Choroid plexus epithelial cell (primary cell): ENCODE measurements at regions not wholly inside any gene's neighbourhood (a gene's known extent, or its start where the extent isn't known, plus 50 kb on each side); places are given as distances from the start of the nearest gene placed in this dataset.
"Not testable (repeated sequence)": the region's sequence is repeated elsewhere in the genome, so short reads cannot be mapped to it uniquely, and the experiment has no call there.

Experiments
- DNase-seq: peaks from one replicate; pipeline ENCODE4 v3.0.0-alpha.2; 2010; ENCODE audit warnings: low read depth
- H3K4me3 ChIP-seq: 2 replicates; pipeline ENCODE4 v1.5.1; 2011; ENCODE audit warnings: low read depth, mild to moderate bottlenecking, control low read depth, low read length, moderate library complexity
- CTCF ChIP-seq: conservative IDR thresholded peaks from 2 replicates; pipeline ENCODE4 v1.5.1; 2011; ENCODE audit warnings: low read depth, mild to moderate bottlenecking, control low read depth, inconsistent platforms, low read length, moderate library complexity

- no peak overlapping the region for H3K4me3 ChIP-seq
- no peak for TF ChIP-seq CTCF
- no peak for DNase-seq
These were observed 472.9 kb upstream of the FSIP2 start for GRCh38 chr2:185265747-185266146.

GRCh38 chr2:185268651-185269050, 470.0 kb upstream of the FSIP2 start:
- DNase-seq = no peak
- no peak for TF ChIP-seq CTCF
- H3K4me3 ChIP-seq = no peak overlapping the region

GRCh38 chr2:185274718-185275484, 463.7 kb upstream of the FSIP2 start:
- TF ChIP-seq CTCF = no peak
- no peak for DNase-seq
- no peak overlapping the region for H3K4me3 ChIP-seq

GRCh38 chr2:185275979-185276378, 462.6 kb upstream of the FSIP2 start:
- not testable (repeated sequence) for DNase-seq, H3K4me3 ChIP-seq

- TF ChIP-seq CTCF = no peak
- no peak for DNase-seq
- no peak overlapping the region for H3K4me3 ChIP-seq
These were observed 459.8 kb upstream of the FSIP2 start for GRCh38 chr2:185278761-185279160.

GRCh38 chr2:185279999-185280398, 458.6 kb upstream of the FSIP2 start:
- TF ChIP-seq CTCF = peak; percentile 55
- DNase-seq = peak; percentile 29
- no peak overlapping the region for H3K4me3 ChIP-seq

- H3K4me3 ChIP-seq = no peak overlapping the region
- no peak for DNase-seq
- TF ChIP-seq CTCF = no peak
These were observed 453.9 kb upstream of the FSIP2 start for GRCh38 chr2:185284696-185285095.

GRCh38 chr2:185290012-185290411, 448.6 kb upstream of the FSIP2 start:
- not testable (repeated sequence) for DNase-seq

More at GRCh38 chr2:185290012-185290411, 448.6 kb upstream of the FSIP2 start:
- not testable (repeated sequence) for H3K4me3 ChIP-seq
